ENCODE measurements at regions not wholly inside any gene's neighbourhood (a gene's known extent, or its start where the extent isn't known, plus 50 kb on each side); places are given as distances from the start of the nearest gene placed in this dataset.
"Not testable (repeated sequence)": the region's sequence is repeated elsewhere in the genome, so short reads cannot be mapped to it uniquely, and the experiment has no call there.

DNA sequence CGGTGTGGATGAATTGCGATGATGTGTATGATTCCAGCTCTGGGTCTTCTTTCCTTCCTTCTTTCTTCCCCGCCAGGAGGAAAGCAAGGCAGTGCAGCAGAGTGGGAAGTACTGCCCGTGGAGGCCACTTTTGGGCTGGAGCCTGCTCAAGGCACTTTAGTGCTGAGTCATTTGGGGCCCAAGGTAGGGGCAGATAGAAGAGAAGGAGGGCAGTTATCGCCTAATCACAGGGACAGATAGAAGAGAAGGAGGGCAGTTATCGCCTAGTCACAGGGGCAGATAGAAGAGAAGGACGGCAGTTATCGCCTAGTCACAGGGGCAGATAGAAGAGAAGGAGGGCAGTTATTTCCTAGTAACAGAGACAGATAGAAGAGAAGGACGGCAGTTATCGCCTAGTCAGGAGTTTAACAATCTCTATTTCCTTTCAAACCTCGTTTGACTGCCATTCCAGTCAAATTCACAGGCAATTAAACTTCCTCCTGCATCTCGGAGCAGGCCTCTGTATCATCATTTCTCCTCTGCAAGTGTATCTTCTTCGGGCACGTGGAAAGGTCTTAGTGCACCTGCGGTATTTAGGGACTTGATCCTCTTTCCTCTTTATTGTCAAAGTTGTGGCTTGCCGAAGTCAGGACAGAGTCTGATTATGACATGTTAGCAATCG is 5277.5 kb upstream of the TPTE start:
- not testable (repeated sequence) for H3K4me3 ChIP-seq; H3K4me1 Mint-ChIP-seq; H3K27ac ChIP-seq; H3K79me2 ChIP-seq (ENCODE audit: low read depth); H3K9ac ChIP-seq; H3K36me3 ChIP-seq; H3K4me3 Mint-ChIP-seq; H4K20me1 ChIP-seq (ENCODE audit: low read depth); DNase-seq (ENCODE audit: low spot score); H3K4me1 ChIP-seq; H3K4me2 ChIP-seq; H3K36me3 Mint-ChIP-seq; H3K27me3 Mint-ChIP-seq (ENCODE audit: insufficient read depth, low read depth); H3K27ac Mint-ChIP-seq; H2AFZ ChIP-seq (replicated peaks); H3K27me3 ChIP-seq; H3F3A ChIP-seq (ENCODE audit: low read depth)
- peaks cover 71% of the 10 kb centered on the region for H3K9me3 ChIP-seq (ENCODE audit: low read depth)
- peaks cover 72% of the 10 kb centered on the region for H3K9me3 Mint-ChIP-seq

DNA sequence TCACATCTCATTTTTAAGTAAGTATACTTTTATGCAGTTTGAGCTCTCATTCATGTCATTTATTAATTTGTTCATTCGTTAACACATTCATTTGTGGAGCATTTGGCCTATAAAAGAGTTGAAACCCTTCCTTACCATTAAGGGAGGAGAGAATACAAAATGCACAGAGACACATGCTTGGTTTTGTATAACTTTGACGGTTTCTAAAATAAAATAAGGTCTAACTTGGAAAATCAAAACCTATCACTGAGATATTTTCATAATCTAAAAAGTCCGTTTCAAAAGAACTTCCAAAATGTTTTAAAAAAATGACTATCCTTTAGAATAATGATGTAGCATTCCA is 5277.0 kb upstream of the TPTE start:
- H3K9ac ChIP-seq; H3K36me3 ChIP-seq; H3K4me1 Mint-ChIP-seq; H3K4me2 ChIP-seq; DNase-seq (ENCODE audit: low spot score); H4K20me1 ChIP-seq (ENCODE audit: low read depth); H3K4me3 ChIP-seq; H2AFZ ChIP-seq (replicated peaks); H3K79me2 ChIP-seq (ENCODE audit: low read depth); H3K4me3 Mint-ChIP-seq; H3K27ac ChIP-seq; H3K27me3 Mint-ChIP-seq (ENCODE audit: insufficient read depth, low read depth); H3K27ac Mint-ChIP-seq; H3F3A ChIP-seq (ENCODE audit: low read depth); H3K4me1 ChIP-seq; H3K36me3 Mint-ChIP-seq; H3K27me3 ChIP-seq: not testable (repeated sequence)
- peaks cover 74% of the 10 kb centered on the region for H3K9me3 ChIP-seq (ENCODE audit: low read depth)
- peaks cover 76% of the 10 kb centered on the region for H3K9me3 Mint-ChIP-seq

DNA sequence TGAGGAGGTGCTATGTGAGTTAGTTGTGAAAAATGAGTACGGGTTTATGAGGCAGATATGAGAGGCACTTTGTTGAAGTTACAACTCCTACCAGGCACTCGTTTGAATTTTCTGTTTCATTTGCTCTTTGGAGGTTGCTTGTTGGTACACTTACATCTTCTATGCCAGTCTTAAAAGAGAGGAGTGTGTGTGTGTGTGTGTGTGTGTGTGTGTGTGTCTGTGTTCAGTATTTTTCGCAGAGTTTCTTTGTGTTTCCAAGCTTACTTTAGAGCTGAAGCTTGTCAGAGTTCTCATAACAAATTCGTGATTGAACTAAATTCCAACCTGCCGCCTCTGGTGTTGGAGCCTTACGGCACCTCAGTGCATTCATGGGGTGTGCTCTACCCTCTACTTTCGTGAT is 5276.4 kb upstream of the TPTE start:
- not testable (repeated sequence) for H2AFZ ChIP-seq (replicated peaks); H3K27ac Mint-ChIP-seq; H3K4me3 ChIP-seq; H3K4me1 ChIP-seq; H3K27ac ChIP-seq; H3K36me3 Mint-ChIP-seq; H3K36me3 ChIP-seq; H3F3A ChIP-seq (ENCODE audit: low read depth); DNase-seq (ENCODE audit: low spot score); H3K27me3 Mint-ChIP-seq (ENCODE audit: insufficient read depth, low read depth); H3K79me2 ChIP-seq (ENCODE audit: low read depth); H3K27me3 ChIP-seq; H3K4me2 ChIP-seq; H3K4me1 Mint-ChIP-seq; H3K9ac ChIP-seq; H4K20me1 ChIP-seq (ENCODE audit: low read depth); H3K4me3 Mint-ChIP-seq
- peaks cover 77% of the 10 kb centered on the region for H3K9me3 Mint-ChIP-seq
- H3K9me3 ChIP-seq (ENCODE audit: low read depth): peaks cover 77% of the 10 kb centered on the region

DNA sequence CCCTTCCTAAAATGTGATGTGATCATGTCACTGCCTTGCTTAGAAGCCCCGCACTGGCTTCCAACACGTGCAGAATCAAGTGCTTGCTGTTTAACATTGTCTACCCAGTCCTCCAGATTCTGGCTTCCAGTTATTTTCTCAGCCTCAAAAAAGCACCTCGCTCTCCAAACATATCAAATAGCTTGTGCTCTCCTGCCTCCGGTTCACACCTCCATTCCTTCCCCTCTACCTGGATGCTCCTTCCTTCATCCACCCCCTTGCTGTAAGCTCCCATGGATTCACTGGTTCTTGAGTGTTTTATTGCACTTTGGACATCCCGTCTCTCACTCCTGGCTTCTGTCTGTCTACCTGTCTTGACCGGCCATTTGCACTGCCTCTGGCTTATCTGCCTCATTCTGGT is 5275.0 kb upstream of the TPTE start:
- H3K36me3 Mint-ChIP-seq: not testable (repeated sequence)
- H3K9me3 ChIP-seq (ENCODE audit: low read depth): peaks cover 80% of the 10 kb centered on the region

DNA sequence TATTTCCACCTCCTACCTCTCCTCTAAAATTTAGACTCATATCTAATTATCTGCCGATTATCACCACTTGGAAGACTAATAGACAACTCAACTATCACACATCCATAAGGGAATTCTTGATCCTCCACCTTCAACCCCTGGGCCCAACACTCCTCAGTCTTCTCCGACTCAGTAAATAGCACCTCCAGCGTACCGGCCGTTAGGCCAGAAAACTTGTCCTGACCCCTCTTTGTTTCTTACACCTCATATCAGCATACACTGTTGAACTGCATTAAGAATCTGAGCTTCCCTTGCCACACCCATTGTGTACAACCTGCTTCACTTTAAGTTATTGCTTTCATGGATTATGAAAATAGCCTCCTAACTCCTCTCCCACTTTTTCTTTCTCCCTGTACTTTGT is 5274.0 kb upstream of the TPTE start:
- H3K4me3 ChIP-seq; H3K79me2 ChIP-seq (ENCODE audit: low read depth); H3K36me3 ChIP-seq; H3K27me3 ChIP-seq; H3K4me1 ChIP-seq; H3K4me3 Mint-ChIP-seq; H2AFZ ChIP-seq (replicated peaks); H3F3A ChIP-seq (ENCODE audit: low read depth); H3K27ac Mint-ChIP-seq; DNase-seq (ENCODE audit: low spot score); H3K4me2 ChIP-seq; H3K27me3 Mint-ChIP-seq (ENCODE audit: insufficient read depth, low read depth); H3K9ac ChIP-seq; H4K20me1 ChIP-seq (ENCODE audit: low read depth); H3K36me3 Mint-ChIP-seq; H3K27ac ChIP-seq; H3K4me1 Mint-ChIP-seq: not testable (repeated sequence)
- H3K9me3 ChIP-seq (ENCODE audit: low read depth): peaks cover 81% of the 10 kb centered on the region
- peaks cover 82% of the 10 kb centered on the region for H3K9me3 Mint-ChIP-seq

More for the DNA sequence above, 5275.0 kb upstream of the TPTE start:
- not testable (repeated sequence) for H3K4me3 ChIP-seq; H3K4me1 ChIP-seq; H3F3A ChIP-seq (ENCODE audit: low read depth); H3K4me3 Mint-ChIP-seq; H4K20me1 ChIP-seq (ENCODE audit: low read depth); H3K27me3 Mint-ChIP-seq (ENCODE audit: insufficient read depth, low read depth); H3K27ac ChIP-seq; H3K36me3 ChIP-seq; H3K79me2 ChIP-seq (ENCODE audit: low read depth); H3K4me1 Mint-ChIP-seq; H3K4me2 ChIP-seq; H2AFZ ChIP-seq (replicated peaks); H3K27ac Mint-ChIP-seq; H3K9ac ChIP-seq; H3K27me3 ChIP-seq; DNase-seq (ENCODE audit: low spot score)
- H3K9me3 Mint-ChIP-seq: peaks cover 81% of the 10 kb centered on the region

DNA sequence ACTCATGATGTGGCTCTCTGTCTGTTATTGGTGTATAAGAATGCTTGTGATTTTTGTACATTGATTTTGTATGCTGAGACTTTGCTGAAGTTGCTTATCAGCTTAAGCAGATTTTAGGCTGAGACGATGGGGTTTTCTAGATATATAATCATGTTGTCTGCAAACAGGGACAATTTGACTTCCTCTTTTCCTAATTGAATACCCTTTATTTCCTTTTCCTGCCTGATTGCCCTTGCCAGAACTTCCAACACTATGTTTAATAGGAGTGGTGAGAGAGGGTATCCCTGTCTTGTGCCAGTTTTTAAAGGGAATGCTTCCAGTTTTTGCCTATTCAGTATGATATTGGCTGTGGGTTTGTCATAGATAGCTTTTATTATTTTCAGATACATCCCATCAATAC is 5271.3 kb upstream of the TPTE start:
- not testable (repeated sequence) for H3K27me3 ChIP-seq; H3K27me3 Mint-ChIP-seq (ENCODE audit: insufficient read depth, low read depth); H3K27ac Mint-ChIP-seq; DNase-seq (ENCODE audit: low spot score); H2AFZ ChIP-seq (replicated peaks); H3K9ac ChIP-seq; H4K20me1 ChIP-seq (ENCODE audit: low read depth); H3K4me2 ChIP-seq; H3F3A ChIP-seq (ENCODE audit: low read depth); H3K27ac ChIP-seq; H3K36me3 ChIP-seq; H3K4me1 ChIP-seq; H3K4me1 Mint-ChIP-seq; H3K36me3 Mint-ChIP-seq; H3K4me3 Mint-ChIP-seq; H3K4me3 ChIP-seq; H3K79me2 ChIP-seq (ENCODE audit: low read depth)
- H3K9me3 ChIP-seq (ENCODE audit: low read depth): peaks cover 61% of the 10 kb centered on the region
- H3K9me3 Mint-ChIP-seq: peaks cover 74% of the 10 kb centered on the region

DNA sequence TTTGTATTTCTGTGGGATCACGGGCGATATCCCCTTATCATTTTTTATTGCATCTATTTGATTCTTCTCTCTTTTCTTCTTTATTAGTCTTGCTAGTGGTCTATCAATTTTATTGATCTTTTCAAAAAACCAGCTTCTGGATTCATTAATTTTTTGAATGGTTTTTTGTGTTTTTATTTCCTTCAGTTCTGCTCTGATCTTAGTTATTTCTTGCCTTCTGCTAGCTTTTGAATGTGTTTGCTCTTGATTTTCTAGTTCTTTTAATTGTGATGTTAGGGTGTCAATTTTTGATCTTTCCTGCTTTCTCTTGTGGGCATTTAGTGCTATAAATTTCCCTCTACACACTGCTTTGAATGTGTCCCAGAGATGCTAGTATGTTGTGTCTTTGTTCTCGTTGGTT is 5270.2 kb upstream of the TPTE start:
- not testable (repeated sequence) for H2AFZ ChIP-seq (replicated peaks); DNase-seq (ENCODE audit: low spot score); H3K36me3 Mint-ChIP-seq; H3K4me1 ChIP-seq; H3K36me3 ChIP-seq; H3K27ac Mint-ChIP-seq; H3K79me2 ChIP-seq (ENCODE audit: low read depth); H3K4me1 Mint-ChIP-seq; H3K4me2 ChIP-seq; H3K27ac ChIP-seq; H4K20me1 ChIP-seq (ENCODE audit: low read depth); H3F3A ChIP-seq (ENCODE audit: low read depth); H3K27me3 Mint-ChIP-seq (ENCODE audit: insufficient read depth, low read depth); H3K4me3 Mint-ChIP-seq; H3K27me3 ChIP-seq; H3K4me3 ChIP-seq; H3K9ac ChIP-seq
- peaks cover 51% of the 10 kb centered on the region for H3K9me3 ChIP-seq (ENCODE audit: low read depth)
- H3K9me3 Mint-ChIP-seq: peaks cover 67% of the 10 kb centered on the region

DNA sequence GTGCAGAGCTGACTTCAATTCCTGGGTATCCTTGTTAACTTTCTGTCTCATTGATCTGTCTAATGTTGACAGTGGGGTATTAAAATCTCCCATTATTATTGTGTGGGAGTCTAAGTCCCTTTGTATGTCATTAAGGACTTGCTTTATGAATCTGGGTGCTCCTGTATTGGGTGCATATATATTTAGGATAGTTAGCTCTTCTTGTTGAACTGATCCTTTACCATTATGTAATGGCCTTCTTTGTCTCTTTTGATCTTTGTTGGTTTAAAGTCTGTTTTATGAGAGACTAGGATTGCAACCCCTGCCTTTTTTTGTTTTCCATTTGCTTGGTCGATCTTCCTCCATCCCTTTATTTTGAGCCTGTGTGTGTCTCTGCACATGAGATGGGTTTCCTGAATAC is 5269.5 kb upstream of the TPTE start:
- H3K9ac ChIP-seq; H4K20me1 ChIP-seq (ENCODE audit: low read depth); H3K27ac Mint-ChIP-seq; H3K27ac ChIP-seq; H3K36me3 Mint-ChIP-seq; DNase-seq (ENCODE audit: low spot score); H3K4me2 ChIP-seq; H3K4me3 Mint-ChIP-seq; H2AFZ ChIP-seq (replicated peaks); H3K79me2 ChIP-seq (ENCODE audit: low read depth); H3K27me3 Mint-ChIP-seq (ENCODE audit: insufficient read depth, low read depth); H3K36me3 ChIP-seq; H3F3A ChIP-seq (ENCODE audit: low read depth); H3K4me1 ChIP-seq; H3K4me3 ChIP-seq; H3K27me3 ChIP-seq; H3K4me1 Mint-ChIP-seq: not testable (repeated sequence)
- H3K9me3 ChIP-seq (ENCODE audit: low read depth): peaks cover 45% of the 10 kb centered on the region
- peaks cover 61% of the 10 kb centered on the region for H3K9me3 Mint-ChIP-seq

All from neural progenitor cell (in vitro differentiated cells).